HepG2 (cell line): ENCODE measurements at regions not wholly inside any gene's neighbourhood (a gene's known extent, or its start where the extent isn't known, plus 50 kb on each side); places are given as distances from the start of the nearest gene placed in this dataset.

ENCODE experiments used
- ATAC-seq: fragments of 200-7000 bp; cut with Tn5 transposase; 3 replicates; pipeline ENCODE4 v1.9.1; 2020; ENCODE audit warnings: mild to moderate bottlenecking, moderate library complexity
- BruUV-seq: library from RNA; stranded (reverse); fragments of 400-500 nt; replicated peaks from 2 replicates; lab custom pipeline; 2021; lab: Mats Ljungman, UMichigan
- CTCF ChIA-PET: fragments of 300-600 bp; formaldehyde crosslinking; extraction: SDS; loops from one replicate; lab custom pipeline; 2021; ENCODE audit warnings: low total read pairs, inconsistent platforms, low intra/inter-chr PET ratio; lab: Yijun Ruan, JAX
- POLR2A ChIA-PET: fragments of 350-600 bp; sonication (Branson Sonifier 250); formaldehyde crosslinking; loops from one replicate; lab custom pipeline; 2020; ENCODE audit warnings: antibody characterized with exemption, inconsistent platforms; lab: Yijun Ruan, JAX
- DNase-seq: peaks from one replicate; pipeline ENCODE4 v3.0.0-alpha.2; 2015; ENCODE audit warnings: low spot score
- FAIRE-seq: peaks from 3 replicates; lab custom pipeline; 2011; peaks lifted over from hg19 to GRCh38; lab: Jason Lieb, UNC
- H2AFZ ChIP-seq: one replicate; pipeline ENCODE4 v1.6.1; 2011; ENCODE audit warnings: low read length, inconsistent platforms
- H3K27ac ChIP-seq: fragments of 300-600 bp; 3 replicates; pipeline ENCODE4 v1.8.0; 2011; ENCODE audit warnings: mixed run types, mild to moderate bottlenecking, mixed read lengths, low read length, inconsistent platforms; ENCODE audit not compliant: insufficient read depth; ENCODE audit errors: extremely low read length
- H3K27me3 ChIP-seq, 2 experiments: fragments of 200-600 bp in 1 of 2; 2 replicates in 1 of 2; 3 replicates in 1 of 2; pipeline versions ENCODE4 v1.6.0 to v1.8.0; 2011; ENCODE audit warnings: low read length in 2 of 2, mild to moderate bottlenecking in 2 of 2, moderate library complexity in 2 of 2, inconsistent platforms in 1 of 2; ENCODE audit not compliant: insufficient read depth in 2 of 2, control insufficient read depth in 1 of 2
- H3K36me3 ChIP-seq, 2 experiments: fragments of 200-600 bp in 1 of 2; replicated peaks in 1 of 2; 2 replicates in 1 of 2; 3 replicates in 1 of 2; pipeline versions ENCODE4 v1.5.1 to v1.8.0; 2011; ENCODE audit warnings: low read length in 2 of 2, inconsistent platforms in 1 of 2; ENCODE audit not compliant: insufficient read depth in 2 of 2, control insufficient read depth in 1 of 2
- H3K4me1 ChIP-seq: 2 replicates; pipeline ENCODE4 v1.5.1; 2012; ENCODE audit warnings: low read length, inconsistent platforms; ENCODE audit not compliant: insufficient read depth
- H3K4me2 ChIP-seq: 2 replicates; pipeline ENCODE4 v1.6.0; 2011; ENCODE audit warnings: low read depth, low read length, inconsistent platforms
- H3K4me3 ChIP-seq, 3 experiments: fragments of 200-600 bp in 1 of 3; sonication (generic), shearing (Covaris generic) in 1 of 3; replicated peaks in 1 of 3; 2 replicates each; pipeline ENCODE4 v1.5.1; 2011 to 2016; ENCODE audit warnings: low read length in 3 of 3, inconsistent platforms in 2 of 3, low read depth in 2 of 3, mild to moderate bottlenecking in 2 of 3, control low read depth in 1 of 3, mixed read lengths in 1 of 3; ENCODE audit not compliant: insufficient read depth in 1 of 3
- H3K79me2 ChIP-seq: one replicate; pipeline ENCODE4 v1.6.1; 2011; ENCODE audit warnings: low read length, inconsistent platforms; ENCODE audit not compliant: insufficient read depth
- H3K9ac ChIP-seq: 2 replicates; pipeline ENCODE4 v1.6.0; 2011; ENCODE audit warnings: mild to moderate bottlenecking, low read depth, low read length, inconsistent platforms; ENCODE audit not compliant: insufficient read depth
- H3K9me3 ChIP-seq: 2 replicates; pipeline ENCODE4 v1.5.1; 2012; ENCODE audit warnings: mild to moderate bottlenecking, low read length
- H4K20me1 ChIP-seq: 2 replicates; pipeline ENCODE4 v1.6.0; 2011; ENCODE audit warnings: inconsistent platforms, mild to moderate bottlenecking, low read length, moderate library complexity; ENCODE audit not compliant: insufficient read depth
- CHD2 ChIP-seq: IDR thresholded peaks from 2 replicates; pipeline ENCODE4 v1.6.1; 2011; ENCODE audit warnings: low read depth, low read length, improper control_type of control experiment
- ELF4 ChIP-seq: sonication (generic); formaldehyde crosslinking; IDR thresholded peaks from 2 replicates; pipeline ENCODE4 v1.5.0; 2020; ENCODE audit warnings: missing genetic modification reagents, mild to moderate bottlenecking, moderate library complexity, borderline replicate concordance
- FOXC1 ChIP-seq: sonication (generic); formaldehyde crosslinking; IDR thresholded peaks from 2 replicates; pipeline ENCODE4 v1.8.0; 2022; ENCODE audit warnings: mild to moderate bottlenecking, missing genetic modification reagents, borderline replicate concordance
- GATA4 ChIP-seq: sonication (generic); IDR thresholded peaks from 2 replicates; pipeline ENCODE4 v1.6.1; 2016; ENCODE audit warnings: antibody characterized with exemption, low read depth, borderline replicate concordance
- MEIS1 ChIP-seq: sonication (generic); formaldehyde crosslinking; IDR thresholded peaks from 2 replicates; pipeline ENCODE4 v1.9.0; 2021; ENCODE audit warnings: mild to moderate bottlenecking, missing genetic modification reagents, moderate library complexity, borderline replicate concordance
- MIER2 ChIP-seq: IDR thresholded peaks from 2 replicates; pipeline ENCODE4 v1.6.1; 2016; ENCODE audit warnings: missing biosample characterization, missing genetic modification reagents
- NBN ChIP-seq: fragments of 450-650 bp; conservative IDR thresholded peaks from 2 replicates; pipeline ENCODE4 v1.6.1; 2017
- RFXAP ChIP-seq: sonication (generic); formaldehyde crosslinking; IDR thresholded peaks from 2 replicates; pipeline ENCODE4 v1.4.0; 2020; ENCODE audit warnings: missing genetic modification reagents, borderline replicate concordance
- SKIL ChIP-seq: sonication (generic); formaldehyde crosslinking; IDR thresholded peaks from 2 replicates; pipeline ENCODE4 v1.8.0; 2022; ENCODE audit warnings: missing genetic modification reagents, mild to moderate bottlenecking, moderate library complexity, borderline replicate concordance
- TFDP2 ChIP-seq: sonication (generic); formaldehyde crosslinking; IDR thresholded peaks from 2 replicates; pipeline ENCODE4 v1.4.0; 2020; ENCODE audit warnings: missing genetic modification reagents
- THAP8 ChIP-seq: sonication (generic); formaldehyde crosslinking; IDR thresholded peaks from 2 replicates; pipeline ENCODE4 v1.5.1; 2020; ENCODE audit warnings: missing genetic modification reagents, mild to moderate bottlenecking, borderline replicate concordance
- ZBTB26 ChIP-seq: IDR thresholded peaks from 2 replicates; pipeline ENCODE4 v1.6.1; 2016; ENCODE audit warnings: missing compliant biosample characterization, missing genetic modification reagents, borderline replicate concordance
- ZC3H4 ChIP-seq: sonication (generic); formaldehyde crosslinking; IDR thresholded peaks from 2 replicates; pipeline ENCODE4 v1.4.0; 2020; ENCODE audit warnings: missing genetic modification reagents, borderline replicate concordance
- ZFP82 ChIP-seq: sonication (generic); formaldehyde crosslinking; IDR thresholded peaks from 2 replicates; pipeline ENCODE4 v1.5.1; 2020; ENCODE audit warnings: mild to moderate bottlenecking, missing genetic modification reagents, borderline replicate concordance
- ZNF121 ChIP-seq: sonication (generic); formaldehyde crosslinking; IDR thresholded peaks from 2 replicates; pipeline ENCODE4 v1.5.0; 2020; ENCODE audit warnings: mild to moderate bottlenecking, missing genetic modification reagents
- ZNF264 ChIP-seq: sonication (generic); formaldehyde crosslinking; IDR thresholded peaks from 2 replicates; pipeline ENCODE4 v1.4.0; 2020; ENCODE audit warnings: missing genetic modification reagents
- ZNF576 ChIP-seq: sonication (generic); formaldehyde crosslinking; IDR thresholded peaks from 2 replicates; pipeline ENCODE4 v1.4.0; 2020; ENCODE audit warnings: mild to moderate bottlenecking, missing genetic modification reagents
- ZNF775 ChIP-seq: sonication (generic); formaldehyde crosslinking; IDR thresholded peaks from 2 replicates; pipeline ENCODE4 v1.4.0; 2020; ENCODE audit warnings: missing genetic modification reagents, mild to moderate bottlenecking, moderate library complexity, borderline replicate concordance
- WGBS: methylation state at CpG from one replicate; pipeline ENCODE4 v1.1.6; 2017; ENCODE audit warnings: low lambda C conversion rate; 5-methylcytosine and 5-hydroxymethylcytosine counted together
- in situ Hi-C: cut with HindIII; loops from 2 replicates; pipeline ENCODE4 v1.10.0; 2017; ENCODE audit warnings: low pct_unique_long_range_greater_than_20kb; ENCODE audit not compliant: extremely low pct_ligation_motif_present
- intact Hi-C: fragments of 100-400 bp; cut with micrococcal nuclease; formaldehyde crosslinking; loops from one replicate; pipeline ENCODE4 v1.10.0; 2022; ENCODE audit not compliant: unreplicated experiment

- ATAC-seq (no peak), FAIRE-seq (no peak), DNase-seq (no peak)
- WGBS: 1% methylated on average over 3 of the region's 3 CpGs
- Histone ChIP-seq H3K4me2 (no peak overlapping the region), H3K4me1 (no peaks in the 10 kb centered on the region), H3K4me3 (no peak overlapping the region), H3K36me3 (no peaks in the 10 kb centered on the region), H3K9me3 (no peaks in the 10 kb centered on the region), H3K9ac (no peak overlapping the region), H4K20me1 (no peaks in the 10 kb centered on the region), H3K79me2 (no peaks in the 10 kb centered on the region), H3K27me3 (no peaks in the 10 kb centered on the region), H3K27ac (no peak overlapping the region), H2AFZ (no peak overlapping the region)
- CTCF ChIA-PET: no interaction called here
- in situ Hi-C loops: no loop called here
- TF ChIP-seq ZNF264 (no peak), SKIL (CRISPR knock-in tag) (no peak), ZNF576 (no peak), ZNF775 (CRISPR knock-in tag) (no peak), ZBTB26 (CRISPR knock-in tag) (no peak), GATA4 (no peak), MIER2 (no peak), ZC3H4 (CRISPR knock-in tag) (no peak), ELF4 (CRISPR knock-in tag) (no peak), NBN (no peak), MEIS1 (CRISPR knock-in tag) (no peak), ZNF121 (no peak), ZFP82 (CRISPR knock-in tag) (no peak), CHD2 (no peak), FOXC1 (CRISPR knock-in tag) (no peak), TFDP2 (no peak), RFXAP (CRISPR knock-in tag) (no peak), THAP8 (CRISPR knock-in tag) (no peak)
- intact Hi-C loops: no loop called here
- BruUV-seq: no TSS peak
- POLR2A ChIA-PET: no interaction called here
Measured at GRCh38 chr3:152927131-152927530, 92.2 kb downstream of the P2RY1 start.
